Endometrium (tissue), 2 donors: ENCODE measurements at regions not wholly inside any gene's neighbourhood (a gene's known extent, or its start where the extent isn't known, plus 50 kb on each side); places are given as distances from the start of the nearest gene placed in this dataset.
"Not testable (repeated sequence)": the region's sequence is repeated elsewhere in the genome, so short reads cannot be mapped to it uniquely, and the experiment has no call there.

Source experiments
- FAIRE-seq: peaks from 2 replicates; lab custom pipeline; 2012; peaks lifted over from hg19 to GRCh38; lab: Jason Lieb, UNC
- donor health status: control.
- donor health status: control.

- FAIRE-seq: no peak
Observed at GRCh38 chr3:118527514-118528044, 507.1 kb downstream of the IGSF11 start.

GRCh38 chr3:118529554-118529953 lies 505.1 kb downstream of the IGSF11 start:
- no peak for FAIRE-seq

GRCh38 chr3:118530350-118530922 lies 504.2 kb downstream of the IGSF11 start:
- FAIRE-seq: no peak

DNA sequence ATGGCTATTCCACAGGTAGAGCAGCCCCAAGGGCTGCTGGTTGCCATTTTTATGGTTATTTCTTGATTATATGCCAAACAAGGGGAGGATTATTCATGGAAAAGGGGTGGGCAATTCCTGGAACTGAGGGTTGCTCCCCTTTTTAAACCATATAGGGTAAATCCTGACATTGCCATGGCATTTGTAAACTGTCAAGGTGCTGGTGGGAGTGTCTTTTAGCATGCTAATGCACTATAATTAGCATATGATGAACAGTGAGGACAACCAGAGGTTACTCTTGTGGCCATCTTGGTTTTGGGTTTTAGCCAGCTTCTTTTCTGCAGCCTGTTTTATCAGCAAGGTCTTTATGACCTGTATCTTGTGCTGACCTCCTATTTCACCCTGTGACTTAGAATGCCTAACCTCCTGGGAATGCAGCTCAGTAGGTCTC lies 503.7 kb downstream of the IGSF11 start:
- not testable (repeated sequence) for FAIRE-seq

DNA sequence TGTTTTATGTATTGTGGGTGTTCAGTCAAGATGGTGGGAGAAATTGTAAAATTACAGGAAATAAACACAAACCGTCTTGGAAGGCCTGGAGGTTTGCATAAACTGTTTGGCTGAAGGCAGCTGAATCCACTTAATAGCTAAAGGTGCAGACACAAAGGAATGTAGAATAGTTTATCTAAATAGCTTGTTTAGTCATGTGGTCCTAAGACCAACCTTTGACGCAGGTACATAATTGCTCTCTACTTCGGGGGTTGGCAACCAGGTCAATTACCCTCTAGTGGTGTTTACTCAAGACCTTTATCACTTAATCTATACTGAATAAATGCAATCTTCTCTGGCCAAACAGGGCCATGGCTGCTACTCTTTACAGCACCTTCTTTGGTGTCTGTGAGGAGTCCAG lies 502.8 kb downstream of the IGSF11 start:
- FAIRE-seq: no peak

- no peak for FAIRE-seq
Observed at GRCh38 chr3:118533676-118534075, 501.0 kb downstream of the IGSF11 start.

- FAIRE-seq: no peak
Observed at GRCh38 chr3:118534519-118534918, 500.1 kb downstream of the IGSF11 start.

- no peak for FAIRE-seq
Observed at GRCh38 chr3:118536764-118537163, 497.9 kb downstream of the IGSF11 start.

DNA sequence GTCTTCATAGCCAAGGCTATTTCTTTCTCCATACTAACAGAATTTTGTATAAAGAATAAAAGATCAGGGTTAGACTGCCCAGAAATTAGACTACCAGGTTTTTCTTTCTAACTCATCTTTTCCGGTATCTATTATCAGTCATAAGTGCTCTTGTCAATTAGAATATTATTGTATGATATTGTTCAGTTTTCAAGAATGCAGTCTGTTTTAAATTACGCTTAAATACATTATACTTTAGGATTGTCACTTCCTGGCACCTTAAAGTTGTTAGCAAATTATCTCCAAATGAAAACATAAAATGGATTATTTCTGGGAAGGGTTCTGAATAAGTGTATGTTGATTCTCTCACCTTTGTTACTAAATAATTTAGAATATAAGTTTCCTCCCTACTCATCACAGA lies 497.2 kb downstream of the IGSF11 start:
- FAIRE-seq: no peak

DNA sequence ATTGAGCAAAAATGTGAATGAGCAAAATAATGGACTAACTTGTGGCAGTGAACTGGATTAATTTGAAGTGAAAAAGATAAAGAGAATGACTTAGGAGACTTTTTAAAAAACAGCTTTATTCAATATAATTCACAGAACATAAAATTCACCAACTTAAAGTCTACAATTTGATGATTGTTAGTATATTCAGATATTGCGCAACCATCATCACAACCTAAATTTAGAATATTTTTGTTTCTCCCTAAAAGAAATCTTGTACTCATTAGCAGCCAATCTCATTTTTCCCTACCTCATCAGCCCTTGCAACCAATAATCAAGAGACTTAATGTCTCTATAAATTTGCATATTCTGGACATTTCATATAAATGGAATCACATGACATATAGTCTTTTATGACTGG lies 496.5 kb downstream of the IGSF11 start:
- FAIRE-seq: no peak

- FAIRE-seq: not testable (repeated sequence)
Observed at GRCh38 chr3:118539820-118540447, 494.7 kb downstream of the IGSF11 start.

DNA sequence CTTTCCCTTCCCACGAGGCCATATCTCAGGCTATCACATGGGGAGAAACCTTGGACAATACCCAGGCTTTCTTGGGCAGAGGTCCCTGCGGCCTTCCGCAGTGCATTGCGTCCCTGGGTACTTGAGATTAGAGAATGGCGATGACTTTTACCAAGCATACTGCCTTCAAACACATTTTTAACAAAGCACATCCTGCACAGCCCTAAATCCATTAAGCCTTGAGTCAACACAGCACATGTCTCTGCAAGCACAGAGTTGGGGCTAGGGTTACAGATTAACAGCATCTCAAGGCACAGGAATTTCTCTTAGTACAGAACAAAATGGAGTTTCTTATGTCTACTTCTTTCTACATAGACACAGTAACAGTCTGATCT lies 494.2 kb downstream of the IGSF11 start:
- FAIRE-seq: not testable (repeated sequence)

GRCh38 chr3:118540826-118541225 lies 493.8 kb downstream of the IGSF11 start:
- no peak for FAIRE-seq

DNA sequence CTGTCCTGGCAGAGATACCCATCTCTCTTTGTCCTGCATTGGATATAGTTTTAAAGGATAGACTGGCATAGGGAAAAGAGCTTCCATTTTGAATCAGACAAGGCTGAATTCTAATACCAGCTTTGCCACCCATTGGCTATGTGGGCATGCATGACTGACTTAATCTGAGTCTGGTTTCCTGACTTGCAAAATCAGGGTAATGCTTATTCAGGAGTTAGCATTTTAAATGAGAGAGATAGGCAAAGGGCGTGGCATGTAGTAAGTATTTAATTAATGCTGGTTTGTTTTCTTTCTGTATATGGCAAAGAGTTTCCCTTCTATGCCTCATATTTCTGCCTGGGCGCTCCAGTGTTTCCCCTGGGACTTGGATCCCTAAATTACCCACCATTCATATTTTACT lies 492.9 kb downstream of the IGSF11 start:
- FAIRE-seq: no peak

DNA sequence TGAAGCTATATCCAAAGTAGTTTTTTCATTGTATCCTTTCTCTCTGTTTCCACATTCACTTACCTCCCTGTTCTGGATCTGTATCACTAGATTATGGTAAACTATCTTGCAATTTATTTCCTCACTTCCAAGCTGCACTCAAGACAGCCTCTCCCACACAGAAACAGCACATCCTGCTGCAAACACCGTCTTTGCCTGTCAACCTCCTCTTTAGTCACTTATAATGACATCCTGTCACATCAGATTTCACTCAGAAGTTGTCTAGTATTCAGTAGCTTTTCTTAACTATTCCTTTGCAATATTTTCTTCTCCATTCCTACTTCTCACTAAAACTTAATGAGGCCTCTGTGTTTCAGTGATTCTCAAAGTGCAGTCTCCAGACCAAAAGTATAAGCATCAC lies 490.8 kb downstream of the IGSF11 start:
- FAIRE-seq: no peak

GRCh38 chr3:118544458-118544857 lies 490.2 kb downstream of the IGSF11 start:
- no peak for FAIRE-seq

DNA sequence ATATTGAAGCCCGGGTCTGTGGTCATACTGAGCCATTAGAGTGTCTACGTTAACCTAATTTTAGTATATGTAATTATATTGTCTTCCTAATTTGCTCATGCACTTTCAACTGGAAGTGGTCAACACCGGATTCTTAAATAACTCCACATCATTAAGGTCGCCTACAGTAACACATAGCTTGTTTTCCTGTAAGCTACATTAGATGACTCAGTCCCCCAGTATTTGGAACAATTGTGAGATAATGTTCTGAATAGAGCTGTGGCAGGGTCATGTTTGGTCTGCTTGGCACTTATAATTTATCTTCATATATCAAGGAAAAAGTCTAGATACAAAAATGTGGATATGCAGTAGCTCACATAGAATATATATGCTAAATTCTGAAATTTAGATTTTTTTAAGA lies 486.2 kb downstream of the IGSF11 start:
- FAIRE-seq: no peak

- FAIRE-seq: no peak
Observed at GRCh38 chr3:118550122-118550521, 484.5 kb downstream of the IGSF11 start.

- FAIRE-seq: no peak
Observed at GRCh38 chr3:118550556-118550955, 484.1 kb downstream of the IGSF11 start.

DNA sequence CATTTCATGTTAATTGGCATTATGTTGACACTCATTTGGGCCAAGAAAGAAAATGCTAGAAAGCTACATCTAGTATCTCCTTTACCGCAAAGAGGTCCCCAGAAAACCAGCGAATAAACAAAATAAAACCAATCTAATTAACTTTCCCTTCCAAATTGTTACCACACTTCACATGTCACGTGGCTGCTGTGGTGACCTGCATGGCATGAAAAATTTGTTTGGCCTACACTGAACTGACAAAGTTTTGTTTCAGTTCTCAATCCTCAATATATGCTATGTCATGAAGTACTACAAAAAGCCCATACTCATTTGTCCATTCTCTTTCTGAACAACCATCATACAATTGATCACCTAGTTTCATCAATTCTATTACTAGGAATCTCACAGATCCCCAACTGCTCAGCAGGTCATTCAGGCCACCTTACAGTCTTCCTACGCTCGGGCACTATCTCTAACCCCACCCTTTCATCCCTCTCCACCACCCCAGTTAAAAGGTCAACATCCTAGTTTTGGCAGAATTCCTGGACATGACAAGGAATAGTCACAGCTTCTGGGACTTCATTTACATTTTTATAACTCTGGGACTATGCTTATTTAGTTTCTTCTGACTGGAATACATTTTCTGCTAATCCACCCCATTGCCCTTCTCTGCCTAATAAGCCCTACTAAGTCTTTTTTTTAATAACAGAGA lies 480.4 kb downstream of the IGSF11 start:
- FAIRE-seq: no peak

DNA sequence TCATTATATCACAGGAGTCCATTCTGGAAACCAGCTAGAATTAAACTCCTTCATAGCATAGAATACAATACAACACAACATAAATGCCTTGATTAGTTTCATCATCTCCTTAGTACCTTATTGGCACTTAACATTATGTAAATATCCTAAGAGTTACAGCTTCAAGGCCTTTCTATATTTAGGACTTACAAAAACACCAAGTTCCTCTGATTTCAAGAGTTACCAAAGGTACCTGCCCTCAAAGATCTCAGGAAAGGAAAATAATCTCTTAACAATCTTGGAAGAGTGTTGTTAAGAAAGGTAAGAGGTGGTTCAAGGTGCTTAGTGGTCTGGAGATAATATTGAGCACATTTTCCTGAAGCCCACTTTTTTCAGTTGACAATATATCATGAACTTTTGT lies 477.7 kb downstream of the IGSF11 start:
- FAIRE-seq: no peak

DNA sequence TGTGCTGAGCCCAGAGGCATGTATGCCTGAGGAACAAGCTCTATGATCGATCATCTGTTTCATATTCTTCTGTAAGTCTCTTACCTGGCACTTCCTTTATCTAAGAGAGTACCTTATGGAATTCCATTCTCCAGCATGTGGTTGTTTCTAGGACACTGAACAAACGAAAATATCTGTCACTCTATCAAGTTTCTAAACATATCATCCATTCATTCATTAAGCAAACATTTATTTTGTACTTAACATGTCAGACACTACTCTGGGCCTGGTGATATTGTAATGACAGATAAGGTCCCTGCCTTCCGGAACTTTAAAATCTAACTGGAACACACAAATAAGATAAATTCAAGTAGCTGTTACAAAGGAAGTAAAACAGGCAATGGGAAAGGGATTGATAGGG lies 477.1 kb downstream of the IGSF11 start:
- FAIRE-seq: no peak

DNA sequence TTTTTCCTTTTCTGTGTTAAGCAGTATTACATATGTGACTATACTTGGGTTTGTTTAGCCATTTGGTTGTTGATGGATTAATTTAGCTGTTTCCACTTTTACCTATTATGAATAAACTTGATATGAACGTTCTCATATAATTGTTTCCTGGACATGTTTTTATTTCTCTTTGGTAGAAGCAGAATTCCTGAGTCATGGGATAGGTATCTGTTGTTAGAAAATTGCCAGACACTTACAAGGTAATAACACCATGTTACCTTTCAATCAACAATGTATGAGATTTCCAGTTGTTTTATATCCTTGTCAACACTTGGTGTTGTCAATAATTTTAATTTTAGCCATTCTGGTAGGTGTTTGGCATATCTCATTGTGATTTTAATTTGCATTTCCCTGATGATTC lies 475.4 kb downstream of the IGSF11 start:
- FAIRE-seq: no peak

DNA sequence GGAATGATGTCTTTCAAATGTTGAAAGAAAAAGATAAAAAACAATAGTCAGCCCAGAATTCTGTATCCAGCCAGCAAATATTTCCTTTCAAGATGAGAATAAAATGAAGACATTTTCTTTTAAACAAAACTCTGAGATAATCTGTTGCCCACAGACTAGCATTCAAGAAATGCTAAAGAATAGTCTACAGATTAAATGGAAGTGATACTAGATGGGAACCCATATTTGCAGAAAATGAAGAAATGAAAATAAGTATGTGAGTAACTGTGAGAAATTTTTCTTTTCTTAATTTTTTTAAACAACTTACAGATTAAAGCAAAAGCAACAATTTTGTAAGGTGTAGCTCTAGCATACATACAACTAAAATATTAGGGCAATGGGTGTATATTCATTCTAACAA lies 469.8 kb downstream of the IGSF11 start:
- FAIRE-seq: no peak
